ENCODE measurements at regions not wholly inside any gene's neighbourhood (a gene's known extent, or its start where the extent isn't known, plus 50 kb on each side); places are given as distances from the start of the nearest gene placed in this dataset.

- TF ChIP-seq TARDBP (IDR thresholded peaks at IDR 0.05) (no peak), NFRKB (IDR thresholded peaks at IDR 0.05) (no peak), ZNF384 (IDR thresholded peaks at IDR 0.05) (no peak), ELF4 (IDR thresholded peaks at IDR 0.05) (no peak), SUZ12 (IDR thresholded peaks at IDR 0.05) (no peak), ARNT (IDR thresholded peaks at IDR 0.05) (no peak), SP1 (IDR thresholded peaks at IDR 0.05) (no peak), HDGF (IDR thresholded peaks at IDR 0.05; ENCODE audit: borderline replicate concordance) (no peak)
Observed at GRCh38 chr6:104240865-104241264, 618.9 kb downstream of the HACE1 start.
